ENCODE measurements at regions not wholly inside any gene's neighbourhood (a gene's known extent, or its start where the extent isn't known, plus 50 kb on each side); places are given as distances from the start of the nearest gene placed in this dataset.

- TF ChIP-seq CTCF (IDR thresholded peaks at IDR 0.05; ENCODE audit: poor library complexity), result no peak
- TF ChIP-seq EZH2 (IDR thresholded peaks at IDR 0.05; ENCODE audit: borderline replicate concordance), result no peak
- TF ChIP-seq EZH2phosphoT487 (IDR thresholded peaks at IDR 0.05; ENCODE audit: low read depth, severe bottlenecking, unreplicated experiment), result no peak
Observed at GRCh38 chr13:112260108-112261055, 115.8 kb upstream of the SPACA7 start.
